ENCODE measurements at regions not wholly inside any gene's neighbourhood (a gene's known extent, or its start where the extent isn't known, plus 50 kb on each side); places are given as distances from the start of the nearest gene placed in this dataset.

GRCh38 chr6:23977706-23978105 lies 148.3 kb upstream of the NRSN1 start:
- intact Hi-C loops (cut with micrococcal nuclease) = no loop called here
- no peaks in the 10 kb centered on the region for H3K27me3 ChIP-seq (ENCODE audit: insufficient read depth, low read length)
- H3K4me1 ChIP-seq (ENCODE audit: control insufficient read depth in 1 of 2, insufficient read depth in 2 of 2, low read length in 2 of 2) = no peaks in the 10 kb centered on the region
- no peaks in the 10 kb centered on the region for H3K79me2 ChIP-seq (ENCODE audit: insufficient read depth, low read length)
- TF ChIP-seq SRF (IDR thresholded peaks at IDR 0.05; ENCODE audit: low read depth) (no peak), CBX3 (IDR thresholded peaks at IDR 0.05; ENCODE audit: low read depth) (no peak), POLR2A (IDR thresholded peaks at IDR 0.05; ENCODE audit: borderline replicate concordance, extremely low read depth, insufficient read depth, insufficient read length) (no peak), CTCF (IDR thresholded peaks at IDR 0.05 in 2 of 3, conservative IDR thresholded peaks at IDR 0.05 in 1 of 3; ENCODE audit: borderline replicate concordance in 1 of 3, insufficient read depth in 1 of 3, low read depth in 2 of 3, low read length in 2 of 3) (no peak), SP1 (IDR thresholded peaks at IDR 0.05; ENCODE audit: low read depth) (no peak), POLR2AphosphoS5 (IDR thresholded peaks at IDR 0.05; ENCODE audit: low read depth, low read length) (no peak), CEBPB (IDR thresholded peaks at IDR 0.05; ENCODE audit: low read depth) (no peak), JUND (IDR thresholded peaks at IDR 0.05) (no peak), RAD21 (IDR thresholded peaks at IDR 0.05; ENCODE audit: low read depth) (no peak), ELF1 (IDR thresholded peaks at IDR 0.05; ENCODE audit: borderline replicate concordance, low read depth) (no peak), EGR1 (IDR thresholded peaks at IDR 0.05; ENCODE audit: low read depth) (no peak)
- TF ChIP-seq, protein P1, sequence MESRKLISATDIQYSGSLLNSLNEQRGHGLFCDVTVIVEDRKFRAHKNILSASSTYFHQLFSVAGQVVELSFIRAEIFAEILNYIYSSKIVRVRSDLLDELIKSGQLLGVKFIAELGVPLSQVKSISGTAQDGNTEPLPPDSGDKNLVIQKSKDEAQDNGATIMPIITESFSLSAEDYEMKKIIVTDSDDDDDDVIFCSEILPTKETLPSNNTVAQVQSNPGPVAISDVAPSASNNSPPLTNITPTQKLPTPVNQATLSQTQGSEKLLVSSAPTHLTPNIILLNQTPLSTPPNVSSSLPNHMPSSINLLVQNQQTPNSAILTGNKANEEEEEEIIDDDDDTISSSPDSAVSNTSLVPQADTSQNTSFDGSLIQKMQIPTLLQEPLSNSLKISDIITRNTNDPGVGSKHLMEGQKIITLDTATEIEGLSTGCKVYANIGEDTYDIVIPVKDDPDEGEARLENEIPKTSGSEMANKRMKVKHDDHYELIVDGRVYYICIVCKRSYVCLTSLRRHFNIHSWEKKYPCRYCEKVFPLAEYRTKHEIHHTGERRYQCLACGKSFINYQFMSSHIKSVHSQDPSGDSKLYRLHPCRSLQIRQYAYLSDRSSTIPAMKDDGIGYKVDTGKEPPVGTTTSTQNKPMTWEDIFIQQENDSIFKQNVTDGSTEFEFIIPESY (IDR thresholded peaks at IDR 0.05; ENCODE audit: extremely low read depth, insufficient replicate concordance, low read length) = no peak
- ATAC-seq (no peak), DNase-seq (ENCODE audit: low read depth, low spot score) (no peak)
- H3K4me2 ChIP-seq (ENCODE audit: low read length) = no peak overlapping the region
- H2AFZ ChIP-seq (ENCODE audit: low read depth, low read length, poor library complexity, severe bottlenecking) = no peak overlapping the region
- H3K9me2 ChIP-seq (ENCODE audit: insufficient read depth) = no peaks in the 10 kb centered on the region
- H3K9ac ChIP-seq (ENCODE audit: low read length) = no peak overlapping the region
- no TSS peak for BruUV-seq (replicated peaks)
- no peaks in the 10 kb centered on the region for H4K20me1 ChIP-seq (ENCODE audit: insufficient read depth)
- no peak overlapping the region for H3K27ac ChIP-seq (ENCODE audit: low read depth, low read length)
- POLR2A ChIA-PET = no interaction called here
- RAD21 ChIA-PET (ENCODE audit: low non-redundant PET in 1 of 2, low total read pairs in 2 of 2, uncharacterized antibody in 2 of 2, unreplicated experiment in 2 of 2) = no interaction called here
- H3K9me3 ChIP-seq (ENCODE audit: control insufficient read depth in 1 of 2, insufficient read depth in 1 of 2, low read depth in 1 of 2, low read length in 2 of 2) = no peaks in the 10 kb centered on the region; a peak in 1 of 4 replicates
- H3K36me3 ChIP-seq (ENCODE audit: control insufficient read depth in 1 of 2, insufficient read depth in 2 of 2, low read length in 2 of 2) = no peaks in the 10 kb centered on the region
- no peak overlapping the region for H3K4me3 ChIP-seq (replicated peaks in 1 of 2; ENCODE audit: low read depth in 1 of 2, low read length in 2 of 2)
- CTCF ChIA-PET = no interaction called here
